AG09309 (cell line): ENCODE measurements at regions not wholly inside any gene's neighbourhood (a gene's known extent, or its start where the extent isn't known, plus 50 kb on each side); places are given as distances from the start of the nearest gene placed in this dataset.

ENCODE experiments used
- DNase-seq: peaks from one replicate; pipeline ENCODE4 v3.0.0-alpha.2; 2010; ENCODE audit warnings: low read depth
- H3K4me3 ChIP-seq: 2 replicates; pipeline ENCODE4 v1.5.1; 2011; ENCODE audit warnings: mild to moderate bottlenecking, low read depth, low read length, moderate library complexity; ENCODE audit not compliant: control insufficient read depth
- CTCF ChIP-seq: IDR thresholded peaks from 2 replicates; pipeline ENCODE4 v1.5.1; 2011; ENCODE audit warnings: mild to moderate bottlenecking, low read depth, low read length, inconsistent platforms; ENCODE audit not compliant: insufficient read depth, control insufficient read depth; ENCODE audit errors: missing control alignments

GRCh38 chr4:24252121-24252520 is 332.2 kb downstream of the DHX15 start:
- TF ChIP-seq CTCF: no peak
- no peak for DNase-seq
- H3K4me3 ChIP-seq: no peak overlapping the region

DNA sequence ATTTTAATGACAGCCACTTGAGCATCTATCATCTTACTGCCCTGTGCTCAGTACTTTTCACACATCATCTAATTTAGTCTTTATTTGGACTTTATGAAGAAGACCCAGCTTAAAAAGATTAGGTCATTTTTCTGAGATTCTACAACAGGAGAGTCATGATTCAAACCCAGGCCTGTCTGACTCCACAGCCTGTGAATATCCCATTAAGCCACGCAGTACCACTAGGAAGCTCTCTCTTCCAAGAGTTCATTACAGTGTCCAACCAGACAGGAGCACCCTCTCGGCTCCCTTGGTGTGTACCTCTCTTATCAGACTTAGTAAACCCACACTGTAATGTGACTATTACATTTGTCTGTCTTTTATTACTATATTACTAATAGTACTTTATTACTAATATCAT is 332.8 kb downstream of the DHX15 start:
- no peak for TF ChIP-seq CTCF
- no peak for DNase-seq
- H3K4me3 ChIP-seq: no peak overlapping the region

DNA sequence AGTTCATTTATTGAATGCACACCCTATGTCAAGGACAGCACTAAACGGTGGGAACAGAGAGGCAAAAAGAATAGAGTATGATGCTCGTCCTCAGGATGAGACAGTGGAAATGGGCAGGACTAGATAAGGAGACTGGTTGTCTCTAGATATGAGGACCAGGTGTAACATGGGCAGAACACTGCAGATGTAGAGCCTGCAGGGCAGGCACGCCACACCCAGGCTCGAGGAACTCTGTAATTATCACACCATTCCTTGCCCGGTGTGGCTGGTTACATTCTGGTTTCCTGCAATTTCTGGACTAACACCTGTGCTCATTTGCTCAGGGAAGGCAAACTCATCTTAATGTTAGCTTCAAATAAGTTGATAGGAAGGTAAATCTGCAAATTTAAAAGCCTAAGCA is 334.4 kb downstream of the DHX15 start:
- DNase-seq: no peak
- no peak overlapping the region for H3K4me3 ChIP-seq
- TF ChIP-seq CTCF: no peak

- no peak overlapping the region for H3K4me3 ChIP-seq
- no peak for TF ChIP-seq CTCF
- no peak for DNase-seq
Observed at GRCh38 chr4:24248674-24249630, 335.4 kb downstream of the DHX15 start.

- no peak for DNase-seq
- H3K4me3 ChIP-seq: no peak overlapping the region
- no peak for TF ChIP-seq CTCF
Observed at GRCh38 chr4:24245491-24245820, 338.9 kb downstream of the DHX15 start.

DNA sequence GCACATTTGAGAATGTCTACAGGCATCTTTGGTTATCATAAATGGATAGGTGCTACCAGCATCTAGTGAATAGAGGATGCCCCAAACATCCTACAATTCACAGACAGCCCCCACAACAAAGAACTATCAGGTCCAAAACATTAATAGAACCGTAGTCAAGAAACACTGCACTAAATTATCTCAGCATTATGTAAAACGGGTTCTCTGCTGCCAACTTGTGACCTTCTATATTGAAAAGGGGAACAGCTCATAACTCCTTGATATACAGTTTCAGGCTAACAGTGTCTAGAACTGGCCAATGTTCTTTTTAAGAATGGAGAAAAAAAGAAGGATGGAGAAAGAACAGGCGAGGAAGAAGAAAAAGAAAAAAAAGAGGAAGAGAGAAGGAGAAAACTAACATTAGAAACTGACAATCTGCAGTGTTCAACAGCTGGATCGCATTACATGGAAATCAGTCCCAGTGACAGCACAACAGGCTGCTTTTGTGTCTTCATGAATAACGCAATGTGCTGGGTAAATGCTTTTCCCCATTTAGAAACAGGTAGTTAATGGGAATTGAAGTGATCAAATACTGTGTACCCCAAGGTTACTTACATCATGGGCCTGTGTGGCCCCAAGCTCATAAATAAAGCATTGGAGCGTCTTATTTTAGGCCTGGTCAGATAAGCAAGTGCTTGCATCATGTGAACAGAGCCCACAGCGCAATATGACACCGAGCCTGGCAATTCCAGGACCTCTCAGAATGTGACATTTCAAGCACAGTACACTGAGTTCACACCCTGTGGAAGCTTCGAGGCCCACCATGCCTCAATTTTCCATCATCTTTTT is 339.5 kb downstream of the DHX15 start:
- H3K4me3 ChIP-seq: no peak overlapping the region
- TF ChIP-seq CTCF: no peak
- DNase-seq: no peak
